Stimulated activated naive CD4-positive, alpha-beta T cell (primary cell): ENCODE measurements at regions not wholly inside any gene's neighbourhood (a gene's known extent, or its start where the extent isn't known, plus 50 kb on each side); places are given as distances from the start of the nearest gene placed in this dataset.
"Not testable (repeated sequence)": the region's sequence is repeated elsewhere in the genome, so short reads cannot be mapped to it uniquely, and the experiment has no call there.

Experiments
- DNase-seq, 6 experiments: peaks; one replicate each; lab custom pipeline; 2025; lab: John Stamatoyannopoulos, UW

DNA sequence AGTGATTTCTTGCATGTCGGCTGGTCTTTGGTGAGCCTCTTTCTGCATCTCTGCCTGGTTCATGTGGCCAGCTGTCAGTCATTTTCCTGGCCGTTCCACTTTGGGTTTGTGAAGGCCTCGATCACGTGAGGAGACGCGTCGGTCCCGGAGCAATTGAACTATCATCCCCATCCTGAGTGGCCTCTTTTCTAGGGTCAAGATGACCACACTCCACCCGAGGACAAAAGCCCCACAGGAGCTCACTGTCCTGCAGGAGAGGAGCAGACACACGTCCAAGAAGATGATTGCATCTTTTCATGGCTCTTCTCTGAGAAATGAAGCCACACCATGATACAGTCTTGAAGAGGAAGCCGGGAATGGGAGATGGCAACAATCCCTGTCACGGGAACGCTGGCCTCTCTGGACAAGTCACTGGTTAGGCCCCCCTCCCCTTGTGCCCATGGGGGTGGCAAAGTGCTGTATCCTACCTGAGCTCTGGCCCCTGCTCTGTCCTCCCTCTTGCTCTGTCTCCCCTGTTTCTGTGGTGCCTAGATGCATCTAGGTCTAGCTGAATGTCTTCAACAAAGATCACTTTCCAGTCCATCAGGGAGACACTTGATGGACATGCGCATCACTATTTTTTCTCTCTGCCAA is 291.4 kb upstream of the ZNF337 start:
- not testable (repeated sequence) for DNase-seq

DNA sequence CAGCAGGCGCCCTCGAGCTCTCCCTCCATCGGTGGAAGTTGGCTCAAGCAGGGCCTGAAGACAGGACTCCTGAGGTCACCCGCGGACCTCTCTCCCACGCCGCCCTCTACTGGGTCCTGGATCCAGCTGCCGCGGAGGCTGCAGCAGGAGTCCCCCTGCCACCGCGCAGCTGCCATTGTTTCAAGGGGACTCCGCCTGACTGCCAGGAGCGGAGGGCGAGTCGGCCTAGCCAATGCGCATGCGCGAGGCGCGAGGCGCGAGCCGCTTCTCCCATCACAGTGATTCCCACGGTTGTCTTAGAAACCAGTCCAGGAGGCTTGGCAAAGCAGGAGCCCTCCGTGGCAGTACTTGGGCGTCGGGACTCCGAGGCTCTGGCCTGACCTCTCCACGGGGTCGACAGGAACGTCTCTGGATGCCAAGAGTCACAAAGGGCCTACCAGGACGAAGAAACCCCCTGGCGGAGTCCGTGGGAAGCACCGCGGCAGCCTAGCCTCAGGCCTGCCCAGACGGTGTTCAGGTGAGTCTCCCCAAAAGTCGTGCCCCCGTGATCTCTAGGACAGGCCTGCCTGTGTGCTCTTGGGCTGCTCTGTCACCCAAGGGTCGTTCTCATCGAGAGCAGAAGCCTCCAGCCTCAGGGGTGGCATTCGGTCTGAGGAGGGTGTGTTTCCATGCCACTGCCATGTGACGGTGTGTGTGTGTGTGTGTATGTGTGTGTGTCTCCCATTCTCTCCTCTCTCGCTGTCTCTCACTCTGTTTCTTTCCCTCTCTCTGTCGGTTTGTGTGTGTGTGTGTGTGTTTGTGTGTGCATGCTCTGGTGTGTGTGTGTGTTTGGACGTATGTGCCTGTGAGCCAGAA is 290.6 kb upstream of the ZNF337 start:
- peak; percentile 31 to 83 (median 46) for DNase-seq

DNA sequence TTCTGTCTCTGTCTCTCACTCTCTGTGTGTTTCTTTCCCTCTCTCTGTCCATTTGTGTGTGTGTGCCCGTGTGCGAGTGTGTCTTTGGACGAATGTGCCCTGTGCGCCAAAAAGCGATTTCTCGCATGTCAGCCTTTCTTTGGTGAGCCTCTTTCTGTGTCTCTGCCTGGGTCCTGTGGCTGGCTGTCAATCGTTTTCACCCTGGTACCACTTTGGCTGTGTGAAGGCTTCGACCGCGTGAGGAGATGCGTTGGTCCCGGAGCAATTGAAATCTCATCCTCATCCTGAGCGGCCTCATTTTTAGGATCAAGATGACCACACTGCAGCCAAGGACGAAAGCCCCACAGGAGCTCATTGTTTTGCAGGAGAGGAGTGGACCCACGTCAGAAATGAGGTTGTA is 288.9 kb upstream of the ZNF337 start:
- no peak for DNase-seq

DNA sequence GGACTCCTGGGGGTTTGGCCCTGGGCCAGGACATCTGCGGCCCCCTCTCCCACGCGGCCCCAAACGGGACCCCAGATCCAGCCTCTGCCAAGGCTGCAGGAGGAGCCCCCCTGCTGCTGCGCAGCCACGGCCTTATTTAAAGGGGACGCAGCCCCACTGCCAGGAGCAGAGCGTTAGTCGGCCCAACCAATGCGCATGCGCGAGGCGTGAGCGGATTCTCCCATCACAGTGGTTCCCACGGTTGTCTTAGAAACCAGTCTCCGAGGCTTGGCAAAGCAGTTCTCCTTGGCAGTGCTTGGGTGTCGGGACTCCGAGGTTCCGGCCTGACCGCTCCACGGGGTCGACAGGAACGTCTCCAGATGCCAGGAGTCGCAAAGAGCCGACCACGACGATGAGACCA is 288.3 kb upstream of the ZNF337 start:
- DNase-seq = peak; percentile 14 to 58 (median 25)

DNA sequence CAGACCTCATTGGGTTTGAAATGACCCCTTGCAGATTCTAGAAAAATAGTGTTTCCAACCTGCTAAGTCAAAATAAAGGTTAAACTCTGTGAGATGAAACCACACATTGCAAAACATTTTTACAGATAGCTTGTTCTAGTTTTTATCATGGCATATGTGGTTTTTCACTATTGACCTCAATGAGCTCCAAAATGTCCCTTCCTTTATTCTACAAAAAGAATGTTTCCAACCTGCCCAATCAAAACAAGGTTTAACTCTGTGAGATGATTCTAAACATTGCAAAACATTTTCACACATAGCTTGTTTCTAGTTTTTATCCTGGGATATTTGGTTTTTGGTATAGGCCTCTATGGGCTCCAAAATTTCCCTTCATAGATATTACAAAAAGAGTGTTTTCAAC is 286.0 kb upstream of the ZNF337 start:
- DNase-seq = not testable (repeated sequence)

DNA sequence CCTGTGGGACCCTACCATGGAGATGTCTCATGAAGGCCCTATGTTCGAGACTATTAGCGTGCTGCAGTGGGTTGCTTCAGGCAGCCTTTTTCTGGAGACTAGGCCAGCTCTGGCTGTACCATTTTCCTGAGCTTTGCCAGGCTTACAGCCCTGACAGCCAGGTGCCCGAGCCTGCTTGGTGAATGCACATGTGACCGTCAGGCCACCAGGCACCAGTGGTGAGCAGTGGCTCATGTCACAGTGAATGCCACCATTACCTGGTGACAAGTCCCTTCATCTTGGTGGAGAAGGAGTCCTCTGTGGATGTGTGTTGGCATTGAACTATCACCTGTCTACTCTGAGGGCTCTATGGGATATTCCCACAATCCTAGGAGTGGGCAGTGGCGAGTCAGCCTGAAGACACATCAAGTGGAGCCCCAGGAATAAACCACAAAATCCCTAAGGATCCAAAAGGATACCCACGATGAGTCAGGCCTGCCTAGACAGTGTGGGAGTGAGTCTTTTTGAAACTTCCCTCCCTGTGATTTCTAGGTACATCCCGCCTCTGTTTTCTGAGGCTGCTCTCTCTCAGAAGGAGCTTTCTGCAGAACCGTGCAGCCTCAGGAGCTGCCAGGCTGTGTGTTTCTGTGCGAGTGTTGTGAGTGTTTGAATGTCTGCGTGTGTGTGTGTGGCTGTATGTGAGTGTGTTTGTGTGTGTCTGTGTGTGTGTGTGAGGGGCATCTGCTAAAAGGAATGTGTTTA is 282.0 kb upstream of the ZNF337 start:
- DNase-seq = not testable (repeated sequence)

DNA sequence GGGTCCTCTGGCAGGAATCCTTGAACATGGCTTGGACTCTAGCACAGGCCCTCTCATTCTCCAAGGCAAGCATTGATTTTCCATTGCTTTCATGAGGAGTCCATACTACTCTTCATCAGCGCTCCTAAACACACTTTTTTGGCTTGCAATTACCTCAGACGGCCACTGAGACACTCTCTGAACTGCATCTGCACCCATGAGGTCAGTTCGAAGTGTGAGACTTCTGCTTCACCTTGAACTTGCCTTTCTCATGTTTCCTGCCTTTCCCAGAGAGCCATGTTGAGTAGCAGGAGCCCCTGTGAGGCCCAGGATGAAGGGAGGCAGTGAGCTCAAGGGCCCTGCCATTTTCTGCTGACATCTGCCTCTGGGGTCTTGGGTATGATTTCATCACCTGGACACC is 279.2 kb upstream of the ZNF337 start:
- not testable (repeated sequence) for DNase-seq

DNA sequence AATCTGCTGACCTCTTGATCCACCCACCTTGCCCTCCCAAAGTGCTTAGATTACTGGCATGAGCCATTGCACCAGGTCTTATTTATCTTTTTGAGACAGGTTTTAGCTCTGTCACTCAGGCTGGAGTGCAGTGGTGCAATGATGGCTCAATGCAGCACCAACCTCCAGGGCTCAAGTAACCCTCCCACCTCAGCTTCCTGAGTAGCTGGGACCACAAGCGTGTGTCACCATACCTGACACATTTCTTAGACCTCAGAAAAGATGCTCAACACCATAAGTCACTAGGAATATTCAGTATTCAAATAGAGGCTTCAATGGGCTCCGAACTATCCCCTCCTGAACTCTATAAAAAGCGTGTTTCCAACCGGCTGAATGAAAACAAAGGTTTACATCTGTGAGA is 268.6 kb upstream of the ZNF337 start:
- not testable (repeated sequence) for DNase-seq

DNA sequence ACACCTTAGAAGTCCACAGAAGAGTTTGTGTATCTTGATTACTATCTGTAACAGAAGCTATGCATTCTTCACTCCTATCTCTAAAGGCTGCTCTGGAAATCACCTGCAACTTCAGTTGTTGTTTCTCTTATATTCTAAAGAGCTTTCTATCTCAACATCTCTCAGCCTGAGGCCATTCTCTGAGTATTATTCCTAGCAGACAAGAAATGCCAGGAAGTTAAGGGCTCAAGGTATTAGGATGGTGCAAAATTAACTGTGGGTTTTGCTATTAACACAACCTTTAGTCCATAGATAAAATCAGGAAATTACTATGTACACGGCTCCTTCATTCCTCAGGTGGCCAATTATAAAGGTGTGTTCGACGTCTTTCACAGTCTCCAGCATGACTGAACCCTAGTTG is 257.2 kb upstream of the ZNF337 start:
- not testable (repeated sequence) for DNase-seq

DNA sequence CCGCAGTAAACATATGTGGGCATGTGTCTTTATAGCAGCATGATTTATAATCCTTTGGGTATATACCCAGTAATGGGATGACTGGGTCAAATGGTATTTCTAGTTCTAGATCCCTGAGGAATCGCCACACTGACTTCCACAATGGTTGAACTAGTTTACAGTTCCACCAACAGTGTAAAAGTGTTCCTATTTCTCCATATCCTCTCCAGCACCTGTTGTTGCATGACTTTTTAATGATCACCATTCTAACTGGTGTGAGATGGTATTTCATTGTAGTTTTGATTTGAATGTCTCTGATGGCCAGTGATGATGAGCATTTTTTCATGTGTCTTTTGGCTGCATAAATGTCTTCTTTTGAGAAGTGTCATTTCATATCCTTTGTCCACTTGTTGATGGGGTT is 238.6 kb upstream of the ZNF337 start:
- not testable (repeated sequence) for DNase-seq

DNA sequence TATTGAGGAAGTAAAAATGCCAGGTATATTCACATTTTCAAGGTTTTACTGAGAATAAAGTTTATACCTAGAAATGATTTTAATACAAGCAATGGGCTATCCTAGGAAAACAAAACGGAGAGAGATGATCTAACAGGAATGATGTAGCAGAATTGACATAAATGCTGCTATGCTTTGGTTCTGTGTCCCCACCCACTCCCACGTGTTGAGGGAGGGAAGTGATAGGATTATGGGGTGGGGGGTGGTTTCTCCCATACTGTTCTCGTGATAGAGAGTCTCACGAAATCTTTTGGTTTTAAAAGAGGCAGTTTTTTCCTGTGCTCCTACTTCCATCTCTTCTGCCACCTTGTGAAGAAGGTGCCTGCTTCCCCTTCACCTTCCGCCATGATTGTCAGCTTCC is 236.2 kb upstream of the ZNF337 start:
- DNase-seq = not testable (repeated sequence)

DNA sequence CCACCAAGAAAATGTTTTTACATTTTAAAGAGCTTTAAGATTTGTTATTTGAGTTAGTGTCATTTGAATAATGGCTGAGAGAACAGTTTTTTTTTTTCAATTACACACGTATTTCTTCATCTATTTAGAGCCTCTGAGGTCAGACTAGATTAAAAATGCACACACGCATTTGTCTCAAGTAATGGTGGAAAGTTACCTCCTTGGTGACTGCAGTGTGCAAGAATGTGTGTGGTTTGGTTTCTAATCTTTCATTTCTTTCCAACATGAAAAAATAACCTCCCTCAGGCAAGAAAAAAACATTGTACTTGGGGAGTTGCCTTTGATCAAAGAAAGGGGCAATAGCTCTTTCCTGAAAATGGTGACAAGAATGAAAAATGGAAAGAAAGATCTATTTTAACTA is 235.5 kb upstream of the ZNF337 start:
- DNase-seq = not testable (repeated sequence)

DNA sequence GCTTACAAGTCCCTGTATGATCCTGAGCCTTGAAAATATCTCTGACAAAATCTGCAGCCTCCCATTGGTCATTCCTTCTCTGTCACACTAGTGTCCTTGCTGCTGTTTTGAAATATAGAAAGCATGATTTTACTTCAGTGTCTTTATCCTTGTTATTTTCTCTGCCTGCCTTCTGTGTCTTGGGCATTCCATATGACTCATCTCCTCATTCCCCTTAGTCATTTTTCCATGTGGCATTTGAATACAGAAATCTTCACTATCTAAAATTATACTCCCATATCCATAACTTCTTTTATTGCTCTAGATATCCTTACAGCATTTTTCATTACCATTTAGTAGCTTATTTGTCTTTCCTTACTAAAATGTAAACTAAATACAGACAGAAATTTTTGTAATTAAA is 205.7 kb upstream of the ZNF337 start:
- DNase-seq = not testable (repeated sequence)

DNA sequence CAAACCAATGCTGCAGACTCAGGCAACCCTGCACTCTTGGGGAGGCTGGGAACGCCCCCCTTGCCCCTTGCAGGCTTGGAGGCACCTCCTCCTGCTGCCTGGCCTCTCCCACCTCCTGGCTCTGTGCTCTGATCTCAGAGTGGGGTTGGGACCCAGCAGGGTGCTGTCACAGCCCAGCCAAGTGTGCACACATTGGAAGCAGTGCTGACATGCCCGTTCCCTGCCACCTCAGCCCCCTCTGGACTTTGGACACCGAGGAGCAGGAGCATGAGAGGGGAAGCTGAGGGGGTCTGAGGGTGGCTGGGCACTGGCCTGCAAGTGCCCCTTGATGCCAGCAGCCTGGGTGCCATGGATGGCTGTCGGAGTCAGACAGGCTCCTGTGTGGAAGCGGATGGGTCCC is 202.0 kb upstream of the ZNF337 start:
- DNase-seq = not testable (repeated sequence)

DNA sequence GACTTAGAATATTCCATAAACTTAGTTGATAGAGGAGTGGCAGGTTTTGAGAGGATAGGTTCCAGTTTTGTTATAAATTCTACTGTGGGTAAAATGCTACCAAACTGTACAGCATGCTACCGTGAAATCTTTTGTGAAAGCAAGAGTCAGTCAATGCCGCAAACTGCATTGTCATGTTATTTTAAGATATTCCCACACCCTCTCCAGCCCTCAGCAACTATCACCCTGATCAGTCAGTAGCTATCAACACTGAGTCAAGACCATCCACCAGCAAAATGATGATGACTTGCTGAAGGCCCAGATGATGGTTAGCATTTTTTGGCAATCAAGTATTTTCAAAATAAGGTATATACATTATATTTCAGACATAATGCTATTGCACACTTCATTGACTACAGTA is 182.4 kb upstream of the ZNF337 start:
- not testable (repeated sequence) for DNase-seq

DNA sequence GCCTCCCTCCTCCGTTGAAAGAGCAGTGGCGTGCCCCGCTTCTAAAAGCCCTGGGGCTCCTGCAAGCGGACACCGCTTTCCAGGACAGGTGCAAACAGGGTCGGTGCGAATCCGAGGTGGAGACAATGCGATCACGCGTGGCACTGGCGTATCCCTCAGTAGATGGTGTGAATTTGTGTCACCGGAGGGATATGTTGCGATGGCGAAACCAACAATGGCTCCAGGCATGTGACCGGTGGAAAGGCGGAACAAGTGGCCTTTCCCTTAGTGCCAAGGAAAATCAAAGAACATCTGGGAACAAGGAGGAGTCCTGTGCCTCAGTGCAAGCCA is 172.0 kb upstream of the ZNF337 start:
- DNase-seq = not testable (repeated sequence)

DNA sequence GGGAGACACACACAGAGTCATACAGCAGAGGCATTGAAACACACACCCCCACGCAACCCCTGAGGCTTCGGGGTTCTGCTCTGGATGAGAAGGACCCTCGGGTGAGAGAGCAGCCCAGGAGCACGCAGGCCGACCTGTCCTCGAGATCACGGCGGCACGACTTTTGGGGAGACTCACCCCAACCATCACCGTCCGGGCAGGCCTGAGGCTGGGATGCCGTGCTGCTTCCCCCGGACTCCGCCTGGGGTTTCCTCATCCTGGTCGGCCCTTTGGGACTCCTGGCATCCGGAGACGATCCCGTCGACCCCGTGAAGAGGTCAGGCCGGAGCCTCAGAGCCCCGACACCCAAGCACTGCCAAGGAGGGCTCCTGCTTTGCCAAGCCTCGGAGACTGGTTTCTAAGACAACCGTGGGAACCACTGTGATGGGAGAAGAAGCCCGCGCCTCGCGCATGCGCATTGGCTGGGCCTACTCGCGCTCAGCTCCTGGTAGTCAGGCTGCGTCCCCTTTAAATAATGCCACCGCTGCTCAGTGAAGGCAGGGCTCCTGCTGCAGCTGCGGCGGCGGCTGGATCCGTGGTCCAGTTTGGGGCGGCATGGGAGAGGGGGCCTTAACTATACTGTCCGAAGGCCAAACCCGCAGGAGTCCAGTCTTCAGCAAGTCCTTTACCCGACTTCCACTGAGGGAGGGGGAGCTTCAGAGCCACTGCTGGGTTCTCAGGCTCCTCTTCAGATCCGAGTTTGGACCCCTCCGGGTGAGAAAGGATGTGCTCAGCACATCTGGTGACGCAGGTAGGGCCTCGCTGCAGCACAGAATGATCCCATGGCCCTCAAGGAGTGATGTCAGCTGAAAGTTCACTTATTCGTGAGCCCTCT is 171.4 kb upstream of the ZNF337 start:
- peak; percentile 34 to 81 (median 71) for DNase-seq

DNA sequence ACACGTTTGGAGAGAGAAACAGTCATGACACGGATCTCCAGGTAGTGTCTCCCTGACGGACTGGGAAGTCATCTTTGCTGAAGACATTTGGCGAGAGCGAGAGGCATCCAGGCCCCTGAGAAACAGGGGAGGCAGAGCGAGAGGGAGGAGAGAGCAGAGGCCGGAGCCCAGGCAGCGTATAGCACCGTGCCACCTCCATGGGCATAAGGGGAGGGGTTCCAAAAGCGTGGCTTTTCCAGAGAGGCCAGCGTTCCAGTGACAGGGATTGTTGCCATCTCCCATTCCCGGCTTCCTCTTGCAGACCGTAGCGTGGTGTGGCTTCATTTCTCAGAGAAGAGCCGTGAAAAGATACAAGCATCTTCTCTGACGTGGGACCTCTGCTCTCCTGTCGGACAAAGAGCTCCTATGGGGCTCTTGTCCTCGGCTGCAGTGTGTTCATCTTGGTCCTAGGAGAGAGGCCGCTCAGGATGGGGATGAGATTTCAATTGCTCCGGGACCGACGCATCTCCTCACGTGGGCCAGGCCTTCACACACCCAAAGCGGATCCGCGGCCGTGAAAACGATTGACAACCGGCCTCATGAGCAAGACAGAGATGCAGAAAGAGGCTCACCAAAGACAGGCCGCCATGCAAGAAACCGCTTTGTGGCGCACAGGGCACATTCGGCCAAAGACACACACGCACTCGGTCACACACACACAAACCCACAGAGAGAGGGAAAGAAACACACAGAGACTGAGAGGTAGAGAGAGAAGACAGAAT is 170.5 kb upstream of the ZNF337 start:
- not testable (repeated sequence) for DNase-seq

DNA sequence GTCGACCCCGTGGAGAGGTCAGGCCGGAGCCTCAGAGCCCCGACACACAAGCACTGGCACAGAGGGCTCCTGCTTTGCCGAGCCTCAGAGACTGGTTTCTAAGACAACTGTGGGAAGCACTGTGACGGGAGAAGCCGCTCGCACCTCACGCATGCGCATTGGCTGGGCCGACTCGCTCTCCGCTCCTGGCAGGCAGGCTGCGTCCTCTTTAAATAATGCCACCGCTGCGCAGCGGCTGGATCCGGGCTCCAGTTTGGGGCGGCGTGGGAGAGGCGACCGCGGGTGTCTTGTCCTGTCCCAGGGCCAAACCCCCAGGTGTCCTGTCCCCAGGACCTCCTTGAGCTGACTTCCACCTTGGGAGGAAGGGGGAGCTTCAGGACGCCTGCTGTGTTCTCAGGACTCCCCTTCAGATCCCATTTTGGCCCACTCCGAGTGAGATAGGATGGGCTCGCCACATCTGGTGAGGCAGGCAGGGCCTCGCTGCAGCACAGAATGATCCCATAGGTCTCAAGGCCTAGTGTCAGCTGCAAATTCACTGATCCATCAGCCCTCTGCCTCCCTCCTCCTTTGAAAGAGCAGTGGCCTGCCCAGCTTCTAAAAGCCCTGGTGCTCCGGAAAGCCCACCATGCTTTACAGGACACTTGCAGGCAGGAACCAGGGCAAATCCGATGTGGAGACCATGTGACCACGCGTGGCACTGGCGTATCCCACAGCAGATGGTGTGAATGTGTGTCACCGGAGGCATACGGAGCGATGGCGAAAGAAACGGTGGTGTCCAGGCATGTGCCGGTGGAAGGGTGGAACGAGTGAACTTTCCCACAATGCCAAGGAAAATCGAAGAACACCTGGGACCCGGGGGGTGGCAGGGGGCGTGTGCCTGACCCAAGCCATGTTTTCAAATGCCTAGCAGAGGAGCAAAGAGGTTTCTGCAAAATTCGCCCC is 169.3 kb upstream of the ZNF337 start:
- peak; percentile 41 to 81 (median 70) for DNase-seq
